GM18873 (cell line): ENCODE measurements at regions not wholly inside any gene's neighbourhood (a gene's known extent, or its start where the extent isn't known, plus 50 kb on each side); places are given as distances from the start of the nearest gene placed in this dataset.
"Not testable (repeated sequence)": the region's sequence is repeated elsewhere in the genome, so short reads cannot be mapped to it uniquely, and the experiment has no call there.

Experiments
- ATAC-seq: cut with Tn5 transposase; IDR thresholded peaks from one replicate; pipeline ENCODE4 v1.9.1; 2021; ENCODE audit warnings: mild to moderate bottlenecking, moderate library complexity, moderate number of reproducible peaks; ENCODE audit not compliant: unreplicated experiment, low FRiP score

DNA sequence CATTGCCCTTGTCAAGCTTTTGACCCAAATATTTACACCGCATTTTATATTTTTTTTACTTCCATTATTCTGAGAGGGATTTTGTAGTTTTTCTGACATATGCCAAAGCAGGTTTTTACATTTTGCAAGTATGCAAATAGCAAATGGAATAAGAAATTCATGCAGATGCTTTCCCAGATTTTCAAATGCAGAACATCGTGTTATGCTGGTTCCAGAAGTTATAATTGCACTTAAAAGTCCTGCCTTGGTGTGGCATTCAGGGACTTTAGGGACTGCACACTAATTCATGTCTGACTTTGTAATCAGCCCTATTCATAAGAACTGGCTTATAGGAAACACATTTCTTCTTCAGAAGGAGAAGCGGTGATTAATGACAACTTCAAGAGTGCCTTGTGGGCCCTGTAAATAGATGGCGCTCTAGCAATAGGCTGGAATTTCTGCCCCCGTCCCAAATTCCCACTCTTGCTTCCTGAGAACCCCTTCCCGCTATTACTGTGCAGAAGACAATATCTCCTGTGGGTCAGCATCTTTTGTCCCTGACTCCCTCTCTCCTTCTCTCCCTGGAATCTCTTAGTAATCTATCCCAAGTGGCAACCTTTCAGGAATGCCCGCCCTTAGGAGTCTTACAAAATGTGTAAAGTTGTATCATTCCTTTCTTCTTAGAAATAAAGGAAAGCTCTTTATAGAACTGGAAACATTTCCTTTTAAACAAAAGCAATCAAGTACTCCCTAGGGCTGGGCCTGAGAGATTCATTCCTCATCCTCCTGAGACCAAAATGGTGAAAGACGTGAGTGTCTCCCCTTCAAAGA lies 264.0 kb downstream of the INHBA start:
- ATAC-seq = no peak

DNA sequence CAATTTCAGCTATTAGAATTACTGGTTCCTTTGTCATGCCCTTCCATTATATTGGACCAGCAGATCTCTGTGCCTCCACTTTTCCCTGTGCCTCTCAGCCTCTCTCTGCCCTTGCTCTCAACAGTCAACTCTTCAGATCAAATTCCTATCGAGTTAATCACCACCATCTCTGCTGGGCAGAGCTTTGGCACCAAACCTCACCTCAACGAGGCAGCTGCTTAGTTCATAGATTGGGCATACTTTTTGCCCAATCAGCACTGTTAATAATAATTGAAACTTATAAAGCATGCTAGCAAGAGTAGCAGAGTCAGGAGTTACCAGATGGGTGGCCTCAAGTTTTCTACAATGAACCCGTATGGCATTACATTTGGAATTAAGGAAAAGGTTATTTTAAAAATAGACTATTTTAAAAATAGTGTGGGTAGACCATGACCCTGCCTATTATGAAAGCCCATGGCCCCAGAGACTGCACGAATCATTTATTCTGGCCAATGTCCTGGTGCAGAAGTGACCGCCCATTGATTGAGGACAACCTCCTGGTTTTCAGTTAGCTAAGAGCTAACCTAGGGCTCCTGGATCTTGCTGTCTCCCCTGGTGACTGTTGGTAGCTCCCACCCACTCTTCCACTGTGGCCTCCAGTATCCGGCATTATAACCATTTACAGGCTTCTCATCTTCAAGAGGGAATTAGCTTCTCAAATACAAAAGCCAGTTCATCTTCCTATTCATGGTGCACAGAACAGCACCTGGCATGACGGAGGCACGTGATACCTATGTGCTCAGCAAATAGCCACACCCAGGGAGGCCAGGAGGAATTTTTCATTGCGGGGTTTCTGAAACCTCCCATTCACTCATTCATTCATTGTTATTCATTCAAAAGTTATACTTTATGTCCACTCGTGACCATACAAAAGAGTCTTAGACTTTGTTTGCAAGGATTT lies 265.4 kb downstream of the INHBA start:
- no peak for ATAC-seq

DNA sequence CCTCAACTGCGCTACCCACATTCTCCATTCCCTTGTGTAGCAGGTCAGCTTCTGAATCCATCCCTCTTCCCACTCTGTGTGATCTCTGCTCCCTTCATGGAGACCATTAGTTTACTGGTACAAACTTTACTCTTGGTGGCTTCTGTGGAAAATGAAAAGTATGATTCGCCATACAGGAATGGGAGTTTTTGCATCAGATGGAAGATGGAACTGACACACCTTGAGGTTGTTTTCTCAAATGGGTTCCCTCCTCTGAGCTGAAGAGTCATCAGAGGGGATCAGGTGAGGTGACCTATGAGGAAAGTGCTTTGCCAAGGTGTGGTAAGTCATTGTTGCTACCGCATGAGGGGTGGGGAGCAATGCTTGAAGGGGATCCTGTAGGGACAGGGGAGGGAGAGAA lies 266.8 kb downstream of the INHBA start:
- no peak for ATAC-seq

DNA sequence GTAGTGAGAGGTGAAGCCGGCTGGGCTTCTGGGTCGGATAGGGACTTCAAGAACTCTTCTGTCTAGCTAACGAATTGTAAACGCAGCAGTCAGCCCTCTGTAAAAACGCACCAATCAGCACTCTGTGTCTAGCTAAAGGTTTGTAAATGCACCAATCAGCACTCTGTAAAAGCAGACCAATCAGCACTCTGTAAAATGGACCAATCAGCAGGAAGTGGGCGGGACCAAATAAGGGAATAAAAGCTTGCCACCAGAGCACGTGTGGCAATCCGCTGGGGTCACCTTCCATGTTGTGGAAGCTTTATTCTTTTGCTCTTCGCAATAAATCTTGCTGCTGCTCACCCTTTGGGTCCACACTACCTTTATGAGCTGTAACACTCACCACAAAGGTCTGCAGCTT lies 267.9 kb downstream of the INHBA start:
- ATAC-seq = not testable (repeated sequence)

DNA sequence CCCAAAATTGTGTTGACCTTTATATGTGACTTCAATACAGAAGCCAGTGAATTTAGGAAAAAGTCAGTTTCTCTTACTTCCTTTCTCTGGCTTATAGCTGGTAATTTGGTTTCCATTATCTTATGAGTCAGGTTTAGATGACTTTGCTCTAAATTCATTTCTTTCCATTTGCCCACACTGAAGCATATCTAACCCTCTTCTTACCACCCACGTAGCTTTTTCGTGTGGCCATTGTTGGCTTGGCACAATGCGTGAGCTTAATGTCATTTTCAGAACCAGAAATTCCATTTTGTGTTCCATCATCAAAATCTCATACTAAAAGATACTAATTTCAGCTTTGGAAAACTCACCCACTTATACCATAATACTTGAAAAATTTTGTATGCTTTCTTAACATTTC lies 271.2 kb downstream of the INHBA start:
- ATAC-seq = no peak

DNA sequence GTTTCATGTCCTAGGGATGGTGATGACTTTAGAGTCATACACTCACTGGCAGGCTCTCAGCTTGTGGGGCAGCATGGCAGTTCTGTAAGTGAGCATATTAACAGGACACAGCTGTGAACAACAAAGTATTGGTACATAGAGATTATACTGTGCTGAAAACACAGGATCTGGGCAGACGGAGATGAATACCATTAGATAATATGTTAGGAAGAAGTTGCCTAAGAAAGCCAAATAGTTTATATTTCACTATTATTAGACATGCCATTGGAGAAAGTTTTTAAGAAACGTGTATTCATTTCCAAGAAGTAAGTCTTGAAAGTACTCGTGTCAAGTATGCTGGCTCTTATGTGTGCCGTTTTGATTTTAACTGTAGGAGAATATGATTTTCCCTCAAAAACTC lies 274.5 kb downstream of the INHBA start:
- ATAC-seq = no peak

DNA sequence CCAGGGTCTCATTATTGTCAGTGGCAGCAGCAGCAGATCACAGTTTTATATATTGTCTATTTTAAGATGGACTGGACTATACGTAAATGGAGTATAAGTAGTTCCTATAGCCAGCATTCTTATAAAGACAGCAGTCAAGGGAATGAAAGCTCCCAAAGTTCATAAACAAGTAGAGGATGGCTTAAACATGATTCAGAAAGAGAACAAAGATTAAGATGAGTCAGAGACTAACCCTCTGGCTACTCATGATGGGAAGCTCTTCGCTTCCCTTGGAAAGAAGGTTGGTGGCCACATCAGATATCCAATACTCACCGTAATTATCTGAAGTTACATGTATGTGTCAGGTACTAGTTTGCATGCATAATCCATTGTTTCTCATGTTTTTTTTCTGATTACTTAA lies 277.0 kb downstream of the INHBA start:
- no peak for ATAC-seq

DNA sequence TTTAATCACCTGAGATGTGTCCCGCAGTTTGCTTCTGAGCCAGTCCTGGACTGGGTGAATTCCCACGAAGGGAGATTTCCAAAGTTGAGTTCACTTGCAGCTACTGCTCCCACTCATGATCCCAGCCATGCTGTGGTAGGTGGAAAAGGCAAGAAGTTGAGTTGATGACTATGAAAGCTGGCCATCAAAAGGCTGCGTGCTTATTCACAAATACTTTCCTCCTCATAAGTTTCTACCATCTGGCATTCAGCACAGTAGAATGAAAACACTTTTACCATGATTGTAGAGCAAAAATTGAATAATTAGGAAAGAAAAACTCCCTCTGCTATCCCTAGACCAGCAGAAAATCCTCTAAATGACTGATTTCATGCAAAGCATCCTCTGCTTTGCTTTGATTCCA lies 281.8 kb downstream of the INHBA start:
- ATAC-seq = no peak

DNA sequence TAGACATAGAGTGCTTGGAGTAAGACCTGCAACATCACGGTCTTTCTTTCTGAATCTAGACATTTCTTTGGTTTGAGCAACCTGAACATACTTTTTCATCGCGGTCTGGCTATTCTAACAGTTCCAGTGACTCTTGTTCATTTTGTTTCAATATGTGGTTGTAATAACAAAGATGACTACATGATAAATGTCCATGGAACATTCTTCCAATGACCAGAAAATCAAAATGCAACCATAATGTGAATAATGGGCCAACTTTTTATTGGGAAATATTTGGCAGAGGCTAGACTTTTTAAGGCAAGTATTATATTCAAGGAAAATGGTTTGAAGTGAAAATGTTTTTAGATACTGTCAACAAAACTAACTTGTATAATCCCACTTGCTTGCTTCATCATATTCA lies 282.5 kb downstream of the INHBA start:
- ATAC-seq = no peak

DNA sequence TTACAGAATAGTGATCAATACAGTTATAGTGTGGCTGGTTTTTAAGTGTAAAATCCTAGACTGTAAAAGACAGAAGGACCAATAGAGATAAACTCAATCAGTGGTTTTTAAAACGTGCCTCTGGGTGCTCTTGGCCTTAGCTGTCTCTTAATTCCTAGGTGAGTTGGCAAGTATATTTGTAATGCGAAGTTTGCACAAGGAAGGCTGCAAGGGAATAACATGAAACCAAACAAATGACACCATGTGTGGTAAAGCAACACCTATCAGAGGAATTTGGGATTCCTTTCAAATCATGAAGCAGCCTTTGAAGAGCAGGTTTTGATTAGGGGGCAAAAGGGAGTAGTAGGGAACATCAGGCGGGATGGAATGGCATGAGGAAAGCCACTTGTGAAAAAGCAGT lies 284.6 kb downstream of the INHBA start:
- ATAC-seq = no peak

DNA sequence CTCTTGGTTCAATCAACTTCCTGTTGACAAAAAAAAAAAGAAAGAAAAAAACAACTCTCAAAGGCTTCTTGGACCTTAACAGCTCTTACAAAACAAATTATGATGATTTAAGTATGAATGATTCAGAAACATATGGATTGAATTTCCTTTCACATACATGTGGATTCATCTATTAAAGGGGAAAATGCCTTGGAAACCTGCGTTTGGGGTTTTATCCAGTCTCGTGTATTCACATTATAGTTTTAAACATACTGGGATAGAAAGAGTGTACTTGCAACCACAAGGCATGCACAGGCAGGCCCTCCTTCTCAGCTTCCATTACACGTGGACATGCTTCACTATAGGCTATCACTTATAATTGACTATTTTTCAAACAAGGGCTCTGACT lies 286.7 kb downstream of the INHBA start:
- ATAC-seq = no peak

DNA sequence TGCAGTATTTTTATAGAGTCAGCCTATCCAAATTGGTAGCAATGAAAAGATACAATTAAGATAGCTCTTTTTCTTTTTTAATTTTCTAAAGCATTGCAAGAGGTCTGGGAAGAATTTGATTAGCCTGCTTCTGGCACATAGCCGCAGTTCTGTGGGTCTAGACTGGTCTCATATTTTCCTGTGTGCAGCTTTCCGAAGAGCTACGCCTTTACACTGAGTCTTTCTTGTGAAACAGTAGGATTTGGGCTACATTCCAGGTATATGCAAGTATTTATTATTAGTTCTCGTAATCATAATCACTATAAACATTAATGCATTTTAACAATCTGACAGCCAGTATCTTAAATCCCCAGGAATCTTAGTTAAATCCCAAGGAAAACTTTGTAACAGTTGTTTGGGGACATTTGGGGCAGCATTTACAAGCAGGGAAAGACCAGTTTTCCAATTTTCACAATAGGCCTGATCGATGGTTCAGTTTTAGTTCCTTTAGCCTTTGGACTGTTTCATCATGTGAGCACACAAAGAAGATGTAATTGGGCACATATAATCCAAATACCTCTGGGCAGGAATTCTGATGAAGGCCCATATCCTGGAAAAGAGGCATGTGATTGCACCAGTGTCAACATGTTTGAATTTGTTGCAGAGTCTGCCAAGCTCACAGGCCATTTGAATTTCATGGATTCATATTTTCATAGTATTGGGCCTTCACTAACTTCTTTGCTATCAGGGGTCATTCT lies 287.3 kb downstream of the INHBA start:
- ATAC-seq = no peak

DNA sequence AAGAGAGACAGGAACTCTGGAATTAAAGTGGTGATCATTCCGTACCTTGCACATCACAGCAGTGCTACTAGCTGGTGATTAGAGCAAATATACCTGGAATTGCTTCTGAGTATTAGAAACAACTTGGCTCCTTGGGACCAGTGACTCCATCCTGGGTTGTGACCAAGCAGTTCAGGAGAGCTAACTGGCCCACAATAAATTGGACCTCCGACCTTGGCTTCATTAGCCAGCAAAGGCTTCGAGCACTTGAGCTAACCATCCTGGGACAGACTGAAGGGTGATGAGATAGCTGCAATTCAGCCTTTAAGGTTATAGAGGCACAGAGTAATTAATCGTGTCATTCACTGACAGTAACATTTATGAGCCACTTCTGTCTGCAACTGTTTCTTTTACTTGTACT lies 287.8 kb downstream of the INHBA start:
- no peak for ATAC-seq

DNA sequence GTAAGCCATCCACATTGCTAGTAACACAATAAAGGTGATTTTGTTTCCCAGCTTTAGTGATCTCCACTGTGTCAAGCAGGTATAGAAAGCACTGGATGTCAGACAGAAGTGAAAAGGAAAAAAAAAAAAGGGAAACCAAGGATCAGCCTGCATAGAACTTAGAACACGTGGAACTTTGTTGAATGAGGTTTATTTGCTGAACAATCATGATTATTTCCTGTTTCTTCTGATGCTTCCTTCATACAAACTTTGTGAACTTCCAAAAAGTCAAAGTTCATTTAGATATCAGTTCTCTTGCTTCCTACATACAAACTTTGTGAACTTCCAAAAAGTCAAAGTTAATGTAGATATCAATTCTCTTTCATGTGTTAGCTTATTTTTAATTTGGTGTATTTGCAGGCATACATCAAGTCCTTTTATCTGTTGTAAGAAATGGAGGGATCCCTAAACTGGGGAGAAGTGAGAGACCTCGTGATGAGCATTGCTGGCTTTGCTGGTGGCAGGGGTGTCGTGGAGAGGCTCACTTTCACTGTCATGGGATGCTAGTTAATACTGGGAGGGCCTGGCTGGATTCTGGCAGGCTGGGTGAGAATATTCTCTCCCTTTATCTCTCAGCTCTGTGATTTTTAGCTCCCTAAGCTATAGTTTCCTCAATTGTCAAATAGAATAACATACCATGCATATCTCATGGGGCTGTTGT lies 298.4 kb downstream of the INHBA start:
- no peak for ATAC-seq

DNA sequence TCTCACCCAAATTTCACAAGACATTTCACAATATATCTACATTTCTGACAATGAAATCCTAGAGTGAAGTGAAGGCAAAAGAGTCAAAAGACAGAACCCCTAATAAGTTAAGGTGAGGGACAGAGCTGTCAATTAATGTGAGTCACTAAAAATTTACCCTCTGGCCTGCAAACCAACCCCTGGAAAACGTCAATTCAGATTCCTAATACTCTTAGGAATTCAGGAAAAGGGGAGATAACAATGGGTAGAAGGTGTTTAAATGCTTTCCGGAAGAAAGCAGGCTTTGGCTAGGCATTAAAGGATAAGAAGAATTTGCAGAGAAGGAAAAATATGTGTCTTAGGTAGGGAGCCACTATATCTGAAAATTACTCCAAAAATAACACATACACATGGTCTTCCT lies 299.6 kb downstream of the INHBA start:
- no peak for ATAC-seq

DNA sequence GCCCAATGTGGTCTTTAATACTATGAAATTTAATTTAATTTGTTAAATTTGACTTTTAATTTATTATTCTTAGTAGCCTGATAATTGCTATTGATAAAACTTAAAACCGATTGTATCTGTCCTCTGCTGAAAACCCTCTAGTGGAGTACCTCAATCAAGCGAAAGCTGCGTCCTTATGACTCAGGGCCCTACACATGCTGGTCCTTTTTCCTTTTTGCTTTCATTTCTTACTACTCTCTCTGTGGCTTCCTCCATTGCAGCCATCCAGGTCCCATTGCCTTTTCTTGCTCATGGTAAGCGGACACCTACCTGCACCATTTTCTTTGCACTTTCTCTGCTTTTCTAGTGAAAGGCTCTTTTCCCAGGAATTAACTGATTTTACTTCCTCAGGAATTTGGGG lies 301.1 kb downstream of the INHBA start:
- ATAC-seq = no peak

DNA sequence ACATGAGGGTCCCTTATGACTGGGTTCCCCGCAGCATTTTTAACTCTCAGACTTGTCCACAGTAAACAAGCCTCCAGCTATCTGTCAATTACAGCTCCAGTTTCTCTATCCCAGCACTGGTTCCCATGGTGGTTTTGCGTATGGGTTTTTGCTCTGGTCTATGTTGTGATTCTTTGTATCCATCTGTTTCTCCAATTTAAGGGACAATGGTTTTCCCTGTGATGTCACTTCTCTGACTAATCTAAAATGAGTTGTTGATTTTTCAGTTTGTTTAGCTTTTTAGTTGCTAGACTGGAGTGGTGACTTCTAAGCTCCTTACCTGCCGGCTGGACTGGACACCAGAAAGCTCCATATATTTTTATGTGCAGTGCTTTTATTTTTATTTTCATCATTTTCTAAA lies 303.7 kb downstream of the INHBA start:
- no peak for ATAC-seq

DNA sequence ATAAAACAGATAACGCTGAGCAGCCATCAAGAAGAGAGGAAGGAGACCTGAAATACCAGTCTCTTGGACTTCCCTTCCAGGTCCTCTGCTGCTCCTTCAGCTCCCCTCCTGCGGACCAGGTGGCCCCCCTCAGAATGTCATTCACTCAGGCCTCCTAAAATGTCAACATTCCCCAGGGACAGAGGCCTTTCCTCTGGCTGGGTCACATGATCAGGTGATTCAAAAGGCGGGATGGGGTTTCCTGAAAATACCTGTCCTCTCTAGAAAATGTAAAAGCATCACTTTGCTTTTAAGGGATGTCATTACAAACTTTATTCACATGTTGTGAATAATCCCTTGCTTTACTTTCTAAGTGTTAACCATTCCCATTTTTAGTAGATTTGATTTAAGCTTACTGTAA lies 311.1 kb downstream of the INHBA start:
- no peak for ATAC-seq

DNA sequence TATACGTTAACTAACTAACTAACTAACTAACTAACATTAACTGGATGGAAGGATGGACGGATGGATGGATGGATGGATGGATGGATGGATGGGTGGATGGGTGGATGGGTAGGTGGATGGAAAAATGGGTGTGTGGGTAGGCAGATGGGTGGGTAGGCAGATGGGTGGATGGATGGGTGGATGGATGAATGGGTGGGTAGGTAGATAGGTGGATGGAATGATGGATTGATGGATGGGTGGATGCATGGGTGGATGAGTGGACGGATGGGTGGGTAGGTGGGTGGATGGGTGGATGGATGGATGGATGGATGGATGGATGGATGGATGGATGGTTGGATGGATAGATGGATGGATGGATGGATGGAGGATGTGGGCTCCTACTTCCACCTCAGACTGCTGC lies 314.0 kb downstream of the INHBA start:
- ATAC-seq = not testable (repeated sequence)

DNA sequence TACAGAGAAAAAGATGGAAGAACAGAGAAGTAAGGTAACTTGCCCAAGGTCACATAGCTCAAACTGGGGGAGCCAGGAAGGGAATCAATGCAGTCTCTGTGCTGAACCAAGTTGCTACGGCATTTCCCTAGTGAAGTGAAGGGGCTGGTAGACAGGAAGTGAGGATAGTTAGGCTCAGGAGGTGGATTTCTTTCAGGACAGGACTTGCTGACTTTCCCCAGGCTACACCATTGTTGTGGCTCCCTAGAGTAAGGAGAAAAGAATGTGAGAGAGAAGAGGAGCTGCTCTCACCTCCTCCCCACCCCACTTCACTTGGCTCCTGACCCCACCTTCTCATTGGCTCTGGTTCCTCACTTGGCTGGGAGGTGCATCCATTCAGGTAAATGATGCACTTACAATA lies 316.9 kb downstream of the INHBA start:
- no peak for ATAC-seq
